HS-27A (cell line): ENCODE measurements at regions not wholly inside any gene's neighbourhood (a gene's known extent, or its start where the extent isn't known, plus 50 kb on each side); places are given as distances from the start of the nearest gene placed in this dataset.

Experiments
- DNase-seq: peaks from one replicate; pipeline ENCODE4 v3.0.0-alpha.2; 2012; ENCODE audit warnings: low read depth, missing footprints

- no peak for DNase-seq
Observed at GRCh38 chr7:110144599-110144998, 946.3 kb upstream of the LRRN3 start.

- no peak for DNase-seq
Observed at GRCh38 chr7:110148054-110148453, 942.9 kb upstream of the LRRN3 start.

- no peak for DNase-seq
Observed at GRCh38 chr7:110153222-110153621, 937.7 kb upstream of the LRRN3 start.

- no peak for DNase-seq
Observed at GRCh38 chr7:110156511-110156910, 934.4 kb upstream of the LRRN3 start.

GRCh38 chr7:110157631-110158362 is 933.1 kb upstream of the LRRN3 start:
- DNase-seq = no peak

GRCh38 chr7:110168010-110168409 is 922.9 kb upstream of the LRRN3 start:
- DNase-seq = no peak

GRCh38 chr7:110170841-110171240 is 920.1 kb upstream of the LRRN3 start:
- no peak for DNase-seq

- DNase-seq = no peak
Observed at GRCh38 chr7:110177463-110177862, 913.5 kb upstream of the LRRN3 start.

- no peak for DNase-seq
Observed at GRCh38 chr7:110179037-110179436, 911.9 kb upstream of the LRRN3 start.

- DNase-seq = no peak
Observed at GRCh38 chr7:110181768-110182167, 909.2 kb upstream of the LRRN3 start.

GRCh38 chr7:110186334-110186733 is 904.6 kb upstream of the LRRN3 start:
- DNase-seq = no peak

- no peak for DNase-seq
Observed at GRCh38 chr7:110187877-110188554, 902.9 kb upstream of the LRRN3 start.

GRCh38 chr7:110204527-110204926 is 886.4 kb upstream of the LRRN3 start:
- DNase-seq = no peak

GRCh38 chr7:110205899-110206298 is 885.0 kb upstream of the LRRN3 start:
- no peak for DNase-seq

- no peak for DNase-seq
Observed at GRCh38 chr7:110209884-110210283, 881.0 kb upstream of the LRRN3 start.

GRCh38 chr7:110210941-110211608 is 879.9 kb upstream of the LRRN3 start:
- DNase-seq = no peak

- no peak for DNase-seq
Observed at GRCh38 chr7:110224643-110225042, 866.3 kb upstream of the LRRN3 start.

- DNase-seq = no peak
Observed at GRCh38 chr7:110246118-110246517, 844.8 kb upstream of the LRRN3 start.

GRCh38 chr7:110253093-110253492 is 837.8 kb upstream of the LRRN3 start:
- no peak for DNase-seq

- no peak for DNase-seq
Observed at GRCh38 chr7:110257673-110258072, 833.3 kb upstream of the LRRN3 start.

- DNase-seq = no peak
Observed at GRCh38 chr7:110262251-110262650, 828.7 kb upstream of the LRRN3 start.

GRCh38 chr7:110264288-110264687 is 826.6 kb upstream of the LRRN3 start:
- no peak for DNase-seq

GRCh38 chr7:110281362-110281761 is 809.6 kb upstream of the LRRN3 start:
- DNase-seq = no peak
